Adrenal gland (tissue), 5 donors: ENCODE measurements at regions not wholly inside any gene's neighbourhood (a gene's known extent, or its start where the extent isn't known, plus 50 kb on each side); places are given as distances from the start of the nearest gene placed in this dataset.

ENCODE experiments used
- CTCF ChIP-seq, 6 experiments: fragments of 450-650 bp in 4 of 6; fragments of 200-600 bp in 2 of 6; sonication (generic) in 1 of 6; IDR thresholded peaks; 1 replicate in 5 of 6; 2 replicates in 1 of 6; pipeline versions ENCODE4 v1.5.1 to v1.8.0; 2016 to 2021; ENCODE audit warnings: antibody characterized with exemption in 6 of 6, mild to moderate bottlenecking in 2 of 6, moderate library complexity in 1 of 6
- POLR2A ChIP-seq, 2 donors: fragments of 450-650 bp; IDR thresholded peaks; one replicate each; pipeline ENCODE4 v1.6.1; 2017; ENCODE audit warnings: antibody characterized with exemption in 2 of 2, mild to moderate bottlenecking in 2 of 2, moderate library complexity in 1 of 2
- donor health status: DM: no; HTN: no; CAD: no.

- TF ChIP-seq CTCF (IDR thresholded peaks at IDR 0.05) (no peak), POLR2A (IDR thresholded peaks at IDR 0.05) (no peak)
Observed at GRCh38 chr2:128727914-128728313, 409.2 kb upstream of the HS6ST1 start.
